ENCODE measurements at regions not wholly inside any gene's neighbourhood (a gene's known extent, or its start where the extent isn't known, plus 50 kb on each side); places are given as distances from the start of the nearest gene placed in this dataset.
"Not testable (repeated sequence)": the region's sequence is repeated elsewhere in the genome, so short reads cannot be mapped to it uniquely, and the experiment has no call there.

DNA sequence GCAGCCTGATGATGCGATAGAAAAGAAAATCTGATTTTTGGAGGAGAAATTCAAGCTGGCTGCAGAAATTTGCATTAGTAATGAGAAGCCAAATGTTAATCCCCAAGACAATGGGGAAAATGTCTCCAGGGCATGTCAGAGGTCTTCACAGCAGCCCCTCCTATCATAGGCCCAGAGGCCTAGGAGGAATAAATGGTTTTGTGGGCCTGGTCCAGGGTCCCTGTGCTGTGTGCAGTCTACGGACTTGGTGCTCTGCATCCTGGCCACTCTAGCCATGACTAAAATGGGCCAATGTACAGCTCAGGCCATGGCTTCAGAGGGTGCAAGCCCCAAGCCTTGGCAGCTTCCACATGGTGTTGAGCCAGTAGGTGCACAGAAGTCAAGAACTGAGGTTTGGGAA is 303.8 kb upstream of the SEMA3C start:
- ATAC-seq; intact Hi-C loops (cut with DNase I, micrococcal nuclease); H3K4me1 Mint-ChIP-seq; CTCF ChIA-PET; DNase-seq; H3K4me3 Mint-ChIP-seq; POLR2A ChIA-PET; H3K27me3 Mint-ChIP-seq; H3K9me3 Mint-ChIP-seq (ENCODE audit: low read depth); H3K36me3 Mint-ChIP-seq (ENCODE audit: low read depth); H3K27ac Mint-ChIP-seq: not testable (repeated sequence)

DNA sequence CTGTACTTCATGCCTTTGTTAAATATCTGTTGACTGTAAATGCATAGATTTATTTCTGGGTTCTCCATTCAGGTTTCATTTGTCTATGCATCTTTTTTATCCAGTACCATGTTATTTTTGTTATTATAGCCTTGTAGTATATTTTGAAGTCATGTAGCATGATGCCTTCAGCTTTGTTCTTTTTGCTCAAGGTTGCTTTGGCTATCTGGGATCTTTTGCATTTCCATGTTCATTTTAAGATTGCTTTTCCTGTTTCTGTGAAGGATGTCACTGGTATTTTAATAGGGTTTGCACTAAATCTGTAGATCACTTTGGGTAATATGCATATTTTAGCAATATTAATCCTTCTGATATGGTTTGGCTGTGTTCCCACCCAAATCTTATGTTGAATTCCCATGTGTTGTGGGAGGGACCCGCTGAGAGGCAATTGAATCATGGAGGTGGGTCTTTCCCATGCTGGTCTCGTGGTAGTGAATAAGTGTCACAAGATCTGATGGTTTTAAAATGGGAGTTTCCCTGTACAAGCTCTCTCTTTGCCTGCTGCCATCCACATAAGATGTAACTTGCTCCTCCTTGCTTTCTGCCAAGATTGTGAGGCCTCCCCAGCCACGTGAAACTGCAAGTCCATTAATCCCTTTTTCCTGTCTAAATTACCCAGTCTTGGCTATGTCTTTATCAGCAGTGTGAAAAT is 302.8 kb upstream of the SEMA3C start:
- Mint-ChIP-seq H3K4me3 (no peak overlapping the region), H3K4me1 (no peaks in the 10 kb centered on the region), H3K36me3 (ENCODE audit: low read depth) (no peaks in the 10 kb centered on the region), H3K9me3 (ENCODE audit: low read depth) (peaks cover 6% of the 10 kb centered on the region), H3K27ac (no peak overlapping the region), H3K27me3 (no peaks in the 10 kb centered on the region)
- intact Hi-C loops (cut with DNase I, micrococcal nuclease): no loop called here
- ATAC-seq (no peak), DNase-seq (no peak)
- ChIA-PET POLR2A (no interaction called here), CTCF (no interaction called here)

DNA sequence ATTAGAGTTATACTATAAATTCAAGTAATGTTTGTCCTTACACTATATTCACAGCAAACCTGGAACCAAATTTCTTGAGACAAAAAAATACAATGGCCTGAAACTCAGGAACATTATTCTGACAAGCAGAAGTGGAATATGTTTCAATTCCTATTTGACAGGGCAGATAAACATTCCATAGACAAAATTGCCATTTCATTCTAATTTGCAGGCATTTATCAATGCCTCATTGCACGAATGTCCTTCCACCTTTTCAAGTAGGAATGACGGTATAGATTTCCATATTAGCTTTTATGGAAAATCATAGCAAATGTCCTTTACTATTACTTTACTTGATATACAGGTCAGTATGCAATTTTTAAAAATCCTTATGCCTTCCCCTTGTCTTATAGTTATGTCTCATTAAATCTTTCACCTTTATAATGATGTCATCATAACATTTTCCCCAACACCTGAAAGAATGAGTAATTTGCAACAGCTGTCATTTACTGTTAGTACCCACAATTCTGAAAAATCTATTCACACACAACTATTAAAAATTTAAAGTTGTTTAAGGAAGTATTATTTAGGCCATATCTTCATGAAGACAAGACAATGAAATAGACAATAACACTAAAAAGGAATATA is 299.7 kb upstream of the SEMA3C start:
- H3K27ac Mint-ChIP-seq: no peak overlapping the region
- intact Hi-C loops (cut with DNase I, micrococcal nuclease): no loop called here
- no peak overlapping the region for H3K4me3 Mint-ChIP-seq
- H3K27me3 Mint-ChIP-seq: no peaks in the 10 kb centered on the region
- H3K9me3 Mint-ChIP-seq (ENCODE audit: low read depth): peaks cover 2% of the 10 kb centered on the region
- CTCF ChIA-PET: no interaction called here
- DNase-seq: no peak
- ATAC-seq: no peak
- POLR2A ChIA-PET: no interaction called here
- no peaks in the 10 kb centered on the region for H3K4me1 Mint-ChIP-seq
- H3K36me3 Mint-ChIP-seq (ENCODE audit: low read depth): no peaks in the 10 kb centered on the region

DNA sequence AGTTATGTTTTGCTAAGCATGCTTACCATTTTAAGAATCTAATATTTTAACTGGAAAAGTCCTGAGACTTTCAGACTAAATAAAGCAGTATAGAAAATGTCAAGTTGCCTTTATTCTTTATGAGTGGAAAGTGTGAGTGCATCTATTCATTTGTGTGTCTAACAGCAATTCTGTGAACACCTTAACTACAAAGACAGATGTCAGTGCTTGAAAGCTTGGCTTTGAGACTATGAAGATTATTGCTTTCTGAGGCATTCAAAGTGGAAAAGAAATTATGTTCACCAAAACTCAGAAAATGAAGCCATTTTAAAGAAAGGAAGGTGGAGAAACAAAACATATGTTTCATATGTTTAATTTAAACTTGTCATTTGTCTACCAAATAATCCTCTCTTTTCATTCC is 294.5 kb upstream of the SEMA3C start:
- Mint-ChIP-seq H3K27me3 (no peaks in the 10 kb centered on the region), H3K36me3 (ENCODE audit: low read depth) (no peaks in the 10 kb centered on the region), H3K27ac (no peak overlapping the region), H3K4me1 (no peaks in the 10 kb centered on the region), H3K4me3 (no peak overlapping the region), H3K9me3 (ENCODE audit: low read depth) (no peaks in the 10 kb centered on the region)
- intact Hi-C loops (cut with DNase I, micrococcal nuclease): no loop called here
- ATAC-seq (no peak), DNase-seq (no peak)
- ChIA-PET CTCF (interaction anchor here (1.3 kb wide), 1 partner anchor 14 kb away, joined by 3 read pairs; no protein-coding TSS in a partner anchor), POLR2A (no interaction called here)

DNA sequence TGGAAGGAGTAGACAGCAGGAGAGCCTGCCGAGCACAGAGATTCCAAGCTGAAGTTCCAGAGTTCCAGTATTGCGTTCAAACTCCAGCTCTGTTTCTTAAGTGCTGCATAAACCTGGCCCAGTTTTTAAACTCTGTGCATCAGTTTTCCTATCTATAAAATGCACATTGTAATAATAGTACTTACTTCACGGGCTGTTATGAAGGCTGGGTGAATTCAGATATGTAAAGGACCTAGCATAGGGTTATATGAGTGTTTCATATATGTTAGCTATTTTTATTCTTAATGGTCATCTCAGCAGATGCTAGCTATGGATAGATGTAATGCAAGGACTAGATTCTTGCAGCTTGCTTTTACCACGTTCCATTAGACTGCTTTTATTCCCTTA is 293.1 kb upstream of the SEMA3C start:
- ATAC-seq (no peak), DNase-seq (no peak)
- no peaks in the 10 kb centered on the region for H3K9me3 Mint-ChIP-seq (ENCODE audit: low read depth)
- CTCF ChIA-PET: no interaction called here
- no peaks in the 10 kb centered on the region for H3K27me3 Mint-ChIP-seq
- H3K4me1 Mint-ChIP-seq: no peaks in the 10 kb centered on the region
- H3K36me3 Mint-ChIP-seq (ENCODE audit: low read depth): no peaks in the 10 kb centered on the region
- POLR2A ChIA-PET: no interaction called here
- H3K4me3 Mint-ChIP-seq: no peak overlapping the region
- intact Hi-C loops (cut with DNase I, micrococcal nuclease): no loop called here
- no peak overlapping the region for H3K27ac Mint-ChIP-seq

DNA sequence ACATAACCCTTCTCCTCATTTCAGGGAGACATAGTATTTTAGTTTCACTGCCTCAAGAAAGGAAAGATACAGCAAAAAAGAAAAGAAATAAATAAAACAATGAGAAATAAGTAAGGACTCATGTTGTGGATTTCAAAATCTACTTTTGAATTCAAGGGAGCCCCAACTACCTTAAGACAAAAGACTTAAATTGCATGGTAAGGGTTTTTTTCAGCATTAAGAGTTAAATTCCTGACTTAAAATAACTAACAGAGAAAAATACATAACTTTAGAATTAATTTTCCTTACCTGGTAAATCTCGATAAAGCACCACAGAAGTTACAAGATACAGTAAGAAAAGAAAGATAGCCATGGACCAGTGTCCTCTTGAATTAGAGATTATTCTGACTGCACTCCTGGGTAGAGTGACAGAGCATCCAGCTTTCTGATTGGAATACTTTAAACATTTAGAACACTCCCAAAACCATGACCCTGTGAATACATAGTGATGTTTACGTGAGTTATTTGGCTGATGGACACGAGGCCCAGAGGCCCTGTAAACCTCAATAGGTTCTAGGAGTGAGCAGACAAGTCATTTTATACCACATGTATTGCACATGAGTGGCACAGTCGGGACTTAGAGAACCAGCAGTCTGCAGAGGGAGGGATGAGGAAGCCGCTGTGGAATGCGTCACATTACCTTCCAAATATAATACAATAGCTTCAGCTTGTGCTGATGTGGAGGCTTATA is 292.5 kb upstream of the SEMA3C start:
- ChIA-PET POLR2A (no interaction called here), CTCF (no interaction called here)
- DNase-seq: no peak
- no peaks in the 10 kb centered on the region for H3K27me3 Mint-ChIP-seq
- H3K36me3 Mint-ChIP-seq (ENCODE audit: low read depth): no peaks in the 10 kb centered on the region
- H3K4me3 Mint-ChIP-seq: no peak overlapping the region
- H3K4me1 Mint-ChIP-seq: no peaks in the 10 kb centered on the region
- intact Hi-C loops (cut with DNase I, micrococcal nuclease): no loop called here
- no peak for ATAC-seq
- H3K27ac Mint-ChIP-seq: no peak overlapping the region
- no peaks in the 10 kb centered on the region for H3K9me3 Mint-ChIP-seq (ENCODE audit: low read depth)

DNA sequence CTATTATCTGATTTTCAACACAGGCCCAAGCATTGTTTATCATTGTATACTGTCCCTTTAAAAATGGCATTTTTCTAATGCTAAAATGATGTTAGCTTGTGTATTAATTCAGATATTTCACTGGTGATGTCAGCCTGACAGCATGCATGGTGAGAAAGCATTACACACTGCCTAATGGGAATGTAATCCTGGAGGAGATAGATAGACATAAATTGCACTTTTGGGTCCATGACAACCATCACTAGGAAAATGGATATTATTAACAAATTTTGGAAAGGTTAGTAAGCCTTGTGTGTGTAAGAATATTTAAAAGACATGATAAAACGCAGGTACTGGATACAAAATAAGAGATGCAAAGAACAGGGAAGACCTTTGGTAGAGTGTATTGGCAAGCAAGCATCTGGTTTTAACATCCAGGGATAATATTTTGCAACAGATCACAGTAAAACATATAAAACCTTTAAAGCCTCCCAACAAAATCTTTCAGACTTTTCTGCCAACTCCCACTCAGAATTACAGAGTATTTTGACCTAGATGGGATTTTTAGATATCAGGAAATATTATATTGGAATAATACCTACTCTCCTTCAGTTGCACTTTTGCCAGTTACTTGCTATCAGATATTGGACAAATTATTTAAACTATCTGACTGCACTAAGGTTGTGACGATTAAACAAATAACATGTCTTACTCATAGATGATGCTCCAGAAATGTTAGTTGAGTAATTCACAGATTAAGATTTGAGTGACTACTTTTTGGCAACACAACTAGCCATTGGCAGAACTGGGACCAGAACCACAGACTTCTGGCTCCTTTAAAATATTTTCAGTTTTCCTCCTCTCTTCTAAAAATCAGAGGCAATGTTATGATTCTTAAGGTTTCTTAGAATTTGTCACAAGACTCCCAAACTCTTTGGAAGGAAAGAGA is 291.6 kb upstream of the SEMA3C start:
- Mint-ChIP-seq H3K9me3 (ENCODE audit: low read depth) (no peaks in the 10 kb centered on the region), H3K36me3 (ENCODE audit: low read depth) (no peaks in the 10 kb centered on the region), H3K4me1 (no peaks in the 10 kb centered on the region), H3K27me3 (no peaks in the 10 kb centered on the region), H3K4me3 (no peak overlapping the region), H3K27ac (no peak overlapping the region)
- DNase-seq (no peak), ATAC-seq (no peak)
- intact Hi-C loops (cut with DNase I, micrococcal nuclease): no loop called here
- CTCF ChIA-PET: no interaction called here
- POLR2A ChIA-PET: no interaction called here

DNA sequence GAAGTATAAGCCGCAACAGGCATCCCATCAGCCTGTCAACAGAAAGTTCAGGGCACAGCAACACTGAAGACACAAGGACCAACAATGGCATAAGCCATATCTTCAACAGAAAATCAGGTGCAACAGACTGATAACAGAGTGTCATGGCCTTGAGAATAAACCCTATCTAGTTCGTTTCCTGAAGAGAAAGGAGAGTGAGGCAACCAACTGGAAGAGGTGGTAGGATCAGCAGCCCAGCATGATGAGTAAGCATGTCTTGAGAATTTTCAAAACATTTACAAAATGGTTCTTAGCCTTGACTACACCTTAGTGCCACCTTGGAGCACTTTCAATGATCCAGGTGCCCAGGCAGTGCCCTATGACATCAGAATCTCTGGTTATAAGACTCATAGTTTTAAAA is 290.2 kb upstream of the SEMA3C start:
- CTCF ChIA-PET: no interaction called here
- DNase-seq: no peak
- H3K4me3 Mint-ChIP-seq: no peak overlapping the region
- H3K4me1 Mint-ChIP-seq: no peaks in the 10 kb centered on the region
- intact Hi-C loops (cut with DNase I, micrococcal nuclease): no loop called here
- no peaks in the 10 kb centered on the region for H3K36me3 Mint-ChIP-seq (ENCODE audit: low read depth)
- peaks cover 2% of the 10 kb centered on the region for H3K9me3 Mint-ChIP-seq (ENCODE audit: low read depth)
- no peaks in the 10 kb centered on the region for H3K27me3 Mint-ChIP-seq
- no peak overlapping the region for H3K27ac Mint-ChIP-seq
- POLR2A ChIA-PET: no interaction called here
- ATAC-seq: no peak

DNA sequence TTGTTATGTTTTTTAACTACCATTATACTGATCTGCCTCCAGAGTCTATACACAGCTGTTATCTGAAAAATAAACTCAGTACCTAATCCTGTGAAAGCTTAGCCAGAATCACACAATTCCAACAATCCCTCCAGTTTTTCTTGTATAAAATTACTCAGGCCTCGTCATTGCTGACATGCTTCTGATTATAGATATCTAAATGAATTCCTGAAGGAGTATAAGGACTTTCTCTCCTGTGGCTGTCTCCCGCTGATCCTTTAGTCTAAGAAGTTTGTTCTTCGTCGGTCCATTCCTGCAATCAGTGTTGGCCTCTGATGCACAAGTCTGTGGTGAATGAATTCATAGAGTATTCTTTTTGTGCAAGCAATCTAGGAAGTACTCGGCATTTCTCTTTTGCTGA is 288.9 kb upstream of the SEMA3C start:
- intact Hi-C loops (cut with DNase I, micrococcal nuclease): loop anchor here in 1 of 2 experiments (2.0 kb wide), 1 partner anchor 21 kb away; no protein-coding TSS in a partner anchor
- ChIA-PET POLR2A (no interaction called here), CTCF (no interaction called here)
- DNase-seq (no peak), ATAC-seq (no peak)
- no peak overlapping the region for H3K27ac Mint-ChIP-seq
- no peaks in the 10 kb centered on the region for H3K36me3 Mint-ChIP-seq (ENCODE audit: low read depth)
- H3K27me3 Mint-ChIP-seq: no peaks in the 10 kb centered on the region
- H3K9me3 Mint-ChIP-seq (ENCODE audit: low read depth): peaks cover 2% of the 10 kb centered on the region
- no peak overlapping the region for H3K4me3 Mint-ChIP-seq
- H3K4me1 Mint-ChIP-seq: no peaks in the 10 kb centered on the region

DNA sequence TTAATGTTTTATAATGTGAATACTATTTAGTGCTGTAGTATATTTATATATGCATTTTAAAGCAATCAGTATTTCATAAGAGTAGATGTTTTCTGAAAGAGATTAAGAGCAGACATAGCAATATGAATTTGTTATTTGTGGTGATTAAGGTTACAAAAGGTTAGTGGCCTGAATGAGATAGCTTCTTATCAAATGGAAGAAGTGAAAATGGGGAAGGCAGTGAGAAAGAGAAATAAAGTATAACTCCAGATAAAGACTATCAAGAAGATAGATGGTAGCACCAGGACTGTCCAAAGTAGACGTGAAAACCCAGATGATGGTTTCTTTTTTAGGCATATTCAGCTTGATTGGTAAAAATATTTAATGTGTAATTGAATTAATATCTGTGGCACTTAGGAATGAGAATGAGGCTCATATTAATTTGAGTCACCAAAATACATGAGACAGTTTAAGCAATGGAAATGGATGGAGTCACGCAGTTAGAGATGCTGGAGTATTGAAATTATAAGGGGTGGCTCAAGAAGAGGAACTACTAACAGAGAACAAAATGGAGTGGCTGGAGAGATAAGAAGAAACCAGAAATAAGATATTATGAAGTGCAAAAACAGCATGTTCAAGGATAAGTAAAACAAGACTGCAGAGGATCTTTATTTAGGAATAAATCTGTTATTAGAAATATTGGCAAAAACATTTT is 288.0 kb upstream of the SEMA3C start:
- H3K9me3 Mint-ChIP-seq (ENCODE audit: low read depth): peaks cover 2% of the 10 kb centered on the region
- H3K36me3 Mint-ChIP-seq (ENCODE audit: low read depth): no peaks in the 10 kb centered on the region
- ATAC-seq (no peak), DNase-seq (no peak)
- ChIA-PET CTCF (no interaction called here), POLR2A (no interaction called here)
- no peak overlapping the region for H3K27ac Mint-ChIP-seq
- intact Hi-C loops (cut with DNase I, micrococcal nuclease): loop anchor here in 1 of 2 experiments (2.0 kb wide), 1 partner anchor 20 kb away; no protein-coding TSS in a partner anchor
- H3K4me1 Mint-ChIP-seq: no peaks in the 10 kb centered on the region
- H3K4me3 Mint-ChIP-seq: no peak overlapping the region
- no peaks in the 10 kb centered on the region for H3K27me3 Mint-ChIP-seq

DNA sequence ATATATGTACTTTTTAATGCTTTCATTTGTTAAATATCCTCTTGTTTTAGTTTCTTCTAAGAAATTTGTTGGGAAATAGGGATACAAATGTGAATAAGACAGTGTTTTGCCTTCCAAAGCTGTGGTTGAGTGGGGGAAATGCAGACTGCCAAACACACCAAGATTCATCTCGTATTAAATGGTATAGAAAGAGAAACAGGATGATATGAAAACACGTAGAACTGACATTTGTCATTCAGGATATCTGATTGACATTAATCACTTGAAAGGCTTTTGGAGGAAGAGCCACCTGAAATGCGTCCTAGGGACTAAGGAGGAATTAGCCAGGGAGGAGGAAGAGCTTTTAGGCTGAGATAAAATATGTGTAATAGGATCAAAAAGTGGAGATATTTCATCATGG is 287.4 kb upstream of the SEMA3C start:
- no peak overlapping the region for H3K27ac Mint-ChIP-seq
- ChIA-PET POLR2A (no interaction called here), CTCF (no interaction called here)
- intact Hi-C loops (cut with DNase I, micrococcal nuclease): loop anchor here in 1 of 2 experiments (2.0 kb wide), 1 partner anchor 19 kb away; no protein-coding TSS in a partner anchor
- H3K4me1 Mint-ChIP-seq: no peaks in the 10 kb centered on the region
- peaks cover 3% of the 10 kb centered on the region for H3K9me3 Mint-ChIP-seq (ENCODE audit: low read depth)
- no peak for DNase-seq
- no peak for ATAC-seq
- no peaks in the 10 kb centered on the region for H3K36me3 Mint-ChIP-seq (ENCODE audit: low read depth)
- H3K4me3 Mint-ChIP-seq: no peak overlapping the region
- no peaks in the 10 kb centered on the region for H3K27me3 Mint-ChIP-seq

Measured in activated CD4-positive, alpha-beta T cell treated with anti-CD3 and anti-CD28 coated beads for 36 hours (primary cell).